GM21381 (cell line): ENCODE measurements at regions not wholly inside any gene's neighbourhood (a gene's known extent, or its start where the extent isn't known, plus 50 kb on each side); places are given as distances from the start of the nearest gene placed in this dataset.
A peak's percentile ranks its signal among the peaks of the same experiment; 100 is the strongest.
"Not testable (repeated sequence)": the region's sequence is repeated elsewhere in the genome, so short reads cannot be mapped to it uniquely, and the experiment has no call there.

Experiments
- ATAC-seq: cut with Tn5 transposase; IDR thresholded peaks from one replicate; pipeline ENCODE4 v1.9.1; 2021; ENCODE audit warnings: mild to moderate bottlenecking, moderate library complexity; ENCODE audit not compliant: unreplicated experiment

DNA sequence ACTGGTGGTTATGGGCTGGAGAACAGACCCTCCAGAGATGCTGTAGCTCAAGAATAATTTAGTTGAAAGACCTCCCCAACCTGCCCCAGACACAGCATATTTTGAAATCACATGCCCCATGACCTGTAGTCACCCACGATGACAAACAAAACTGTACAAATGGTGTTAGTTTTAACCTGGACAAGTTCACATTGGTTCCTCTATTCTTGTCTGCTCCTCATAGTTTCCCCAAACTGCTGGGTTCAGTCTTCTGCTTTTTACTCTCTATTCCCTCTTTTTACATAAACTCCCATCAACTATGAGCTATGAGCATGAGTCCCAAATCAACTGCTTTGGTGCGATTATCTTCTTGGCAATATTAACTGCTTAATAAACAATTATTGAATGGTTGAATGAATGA is 365.3 kb upstream of the CLINT1 start:
- no peak for ATAC-seq

DNA sequence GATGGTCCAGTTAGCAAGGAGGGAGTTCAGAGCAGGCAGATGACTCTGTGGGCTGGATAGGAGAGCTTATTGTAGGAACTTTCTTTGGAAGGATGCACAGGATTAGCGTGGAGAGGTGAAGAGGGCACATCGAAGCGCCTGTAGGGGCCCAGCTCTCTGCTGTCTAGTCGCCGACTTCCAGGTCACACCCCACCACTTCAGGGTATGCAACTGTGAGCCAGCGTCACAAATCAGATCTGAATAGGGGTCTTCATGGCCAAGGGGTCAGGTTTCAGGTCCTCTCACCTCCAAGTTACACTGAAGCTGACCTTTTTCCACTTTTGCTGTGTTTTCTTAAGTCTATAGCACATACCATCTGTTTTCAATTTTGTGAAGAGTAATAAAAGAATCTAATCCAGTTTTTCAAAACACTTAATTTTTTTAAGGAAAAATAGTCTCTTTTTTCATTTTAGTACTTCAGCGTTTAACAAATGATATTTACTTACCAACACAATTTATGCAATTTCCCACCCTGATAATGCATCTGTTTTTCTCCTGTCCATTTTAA is 364.2 kb upstream of the CLINT1 start:
- ATAC-seq, result no peak

DNA sequence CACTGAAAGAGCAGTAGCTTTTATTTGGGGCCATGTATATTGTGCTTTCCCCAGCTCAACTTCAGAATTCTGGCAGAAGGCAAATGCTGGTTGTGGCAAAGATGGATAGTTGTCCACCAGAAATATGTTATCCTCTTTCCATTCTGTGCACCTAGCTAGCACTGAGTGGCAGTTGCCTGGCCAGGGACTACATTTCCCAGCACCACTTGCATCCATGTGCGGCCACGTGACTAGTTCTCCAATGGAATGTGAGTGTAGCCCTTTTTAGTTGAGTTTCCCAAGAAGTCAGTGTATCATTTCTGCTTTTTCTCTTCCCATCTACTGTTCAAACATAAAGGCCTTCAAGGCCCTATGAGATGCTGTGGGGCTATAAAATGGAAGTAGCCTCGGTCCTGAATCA is 354.0 kb upstream of the CLINT1 start:
- ATAC-seq, result no peak

DNA sequence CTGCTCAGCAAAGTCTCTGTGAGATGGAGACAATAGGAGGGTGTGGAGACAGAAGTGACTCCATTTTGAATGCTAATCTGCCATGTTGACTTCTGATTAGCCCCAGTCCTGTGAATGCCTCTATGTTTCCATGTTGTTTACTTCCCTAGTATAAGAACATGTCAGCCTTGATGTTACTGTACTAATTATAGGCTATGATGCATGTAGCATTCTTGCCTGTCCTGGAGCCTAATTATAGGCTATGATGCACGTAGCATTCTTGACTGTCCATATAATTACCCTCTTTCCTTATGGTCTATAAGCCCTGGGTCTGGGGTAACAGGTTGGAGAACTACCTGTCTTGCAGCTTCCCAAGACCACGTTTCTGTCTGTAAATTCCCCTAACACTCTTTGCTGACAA is 353.3 kb upstream of the CLINT1 start:
- no peak for ATAC-seq

DNA sequence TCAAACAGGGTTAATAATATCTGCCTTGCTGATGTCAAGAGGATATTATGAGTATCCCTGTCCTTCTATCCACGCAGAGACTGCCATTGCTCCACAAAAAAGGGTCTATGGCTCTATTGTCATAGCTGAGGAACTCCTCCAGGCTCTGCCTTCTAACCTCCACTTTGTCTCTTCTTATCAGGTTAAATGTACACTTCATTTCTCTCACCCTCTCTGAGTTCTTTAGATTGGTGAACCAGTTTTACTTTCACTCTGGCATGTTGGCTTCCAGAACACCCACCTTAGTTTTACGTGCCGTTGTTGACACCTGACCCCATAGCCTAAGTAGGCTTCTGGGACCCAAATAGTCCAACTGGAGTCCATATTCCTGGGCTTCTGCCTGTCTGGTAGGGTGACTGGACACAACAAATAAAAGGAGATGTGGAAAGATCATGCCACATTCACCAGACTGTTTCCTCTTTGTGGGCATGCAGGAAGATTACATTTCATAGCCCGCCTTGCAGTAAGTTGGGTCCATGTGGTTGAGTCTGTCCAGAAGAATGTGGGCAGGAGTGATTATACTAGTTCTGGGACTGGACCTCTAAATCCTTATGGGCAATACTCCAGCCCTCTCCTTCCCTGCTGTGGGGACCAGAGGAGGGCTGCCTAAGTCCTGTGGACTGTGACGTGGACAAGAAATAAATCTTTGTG is 350.4 kb upstream of the CLINT1 start:
- ATAC-seq, result no peak

DNA sequence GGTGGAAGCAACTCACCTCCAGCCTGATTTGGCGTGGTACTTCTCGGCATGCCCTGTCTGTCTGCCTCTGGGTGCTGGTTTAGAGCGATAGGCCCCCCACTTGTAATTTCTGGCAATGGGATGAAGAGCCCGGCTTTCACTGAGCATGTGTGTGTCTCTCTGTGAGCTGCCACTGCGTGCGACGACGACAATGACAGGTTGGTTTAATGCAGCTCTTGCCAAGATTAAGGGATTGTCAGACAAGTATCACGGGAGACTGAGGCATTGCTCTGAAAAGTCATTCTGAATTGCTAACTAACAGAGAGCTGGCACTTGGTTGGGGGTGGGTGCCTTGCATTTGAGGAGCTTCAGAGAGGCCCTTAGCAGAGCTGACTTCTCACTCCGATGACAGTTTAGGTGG is 348.8 kb upstream of the CLINT1 start:
- no peak for ATAC-seq

DNA sequence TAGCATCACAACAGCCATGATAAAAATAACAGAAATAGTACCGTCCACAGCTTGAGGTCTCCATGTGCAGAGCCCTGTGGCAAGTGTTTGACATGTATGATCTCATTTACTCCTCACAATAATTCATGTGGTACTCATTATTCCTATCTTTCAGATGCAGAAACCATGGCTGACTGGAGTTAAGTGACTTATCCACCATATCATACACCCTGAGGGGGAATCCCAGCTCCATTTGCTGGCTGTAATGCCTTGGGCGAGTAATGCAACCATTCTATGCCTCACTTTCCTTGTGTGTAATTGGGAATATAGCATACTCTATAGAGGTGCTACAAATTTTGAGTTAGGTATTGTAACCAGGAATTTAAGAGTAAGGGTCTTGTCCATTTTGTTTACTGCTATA is 347.0 kb upstream of the CLINT1 start:
- ATAC-seq, result no peak

DNA sequence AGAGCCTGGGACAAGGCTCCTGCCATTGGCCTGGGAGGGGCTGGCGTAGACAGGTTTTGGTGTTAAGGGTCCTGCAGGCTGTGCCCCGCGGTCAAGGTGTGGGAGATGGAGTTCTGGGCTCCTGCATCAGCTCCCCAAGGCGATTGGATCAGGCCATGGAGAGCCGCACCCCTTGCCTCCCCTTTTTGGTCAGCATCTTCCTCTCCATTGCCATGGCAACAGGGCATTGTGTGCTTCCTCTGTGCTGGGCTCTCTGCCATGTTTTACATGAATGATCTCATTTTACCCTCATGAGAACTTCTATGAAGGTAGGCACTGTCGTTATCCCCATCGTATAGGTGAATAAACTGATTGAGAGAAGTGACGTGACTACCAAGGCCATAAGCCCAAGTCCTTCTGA is 344.3 kb upstream of the CLINT1 start:
- no peak for ATAC-seq

DNA sequence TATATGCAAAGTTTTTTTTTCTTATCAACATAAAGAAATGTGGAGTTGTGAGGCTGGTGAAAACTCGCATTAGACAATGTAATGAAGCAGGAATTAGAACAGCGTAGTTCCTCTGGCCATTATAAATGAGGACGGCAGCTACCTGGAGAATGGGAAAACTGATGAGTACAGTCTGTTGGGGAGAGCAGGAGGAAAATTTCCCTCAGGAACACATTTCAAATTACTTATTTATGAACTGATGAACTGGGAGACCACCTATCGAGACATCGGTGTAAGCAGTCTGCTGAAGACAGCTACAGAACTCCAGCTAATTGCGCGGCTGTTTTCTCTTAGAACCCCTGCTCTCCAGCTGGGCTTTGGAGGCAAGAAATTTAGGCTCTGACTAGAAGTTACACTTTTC is 343.9 kb upstream of the CLINT1 start:
- no peak for ATAC-seq

DNA sequence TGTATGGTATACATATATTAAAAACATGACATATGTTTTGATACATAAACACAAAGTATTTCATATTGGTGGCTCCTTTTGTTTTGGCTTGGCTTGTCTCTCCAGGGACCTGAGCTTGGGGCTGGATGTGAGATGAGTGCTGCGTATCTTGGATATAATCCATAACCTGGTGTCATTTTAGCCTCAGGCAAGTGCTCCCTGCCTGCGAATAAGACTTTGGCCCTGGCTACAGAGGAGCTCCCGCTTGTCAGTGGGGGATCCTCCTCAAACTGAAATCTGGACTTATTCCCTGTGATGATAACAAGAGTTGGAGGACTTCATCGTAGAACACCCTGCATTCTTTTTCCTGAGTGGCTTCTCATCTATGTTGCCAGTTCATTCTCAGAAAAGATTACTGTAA is 341.7 kb upstream of the CLINT1 start:
- ATAC-seq, result no peak

DNA sequence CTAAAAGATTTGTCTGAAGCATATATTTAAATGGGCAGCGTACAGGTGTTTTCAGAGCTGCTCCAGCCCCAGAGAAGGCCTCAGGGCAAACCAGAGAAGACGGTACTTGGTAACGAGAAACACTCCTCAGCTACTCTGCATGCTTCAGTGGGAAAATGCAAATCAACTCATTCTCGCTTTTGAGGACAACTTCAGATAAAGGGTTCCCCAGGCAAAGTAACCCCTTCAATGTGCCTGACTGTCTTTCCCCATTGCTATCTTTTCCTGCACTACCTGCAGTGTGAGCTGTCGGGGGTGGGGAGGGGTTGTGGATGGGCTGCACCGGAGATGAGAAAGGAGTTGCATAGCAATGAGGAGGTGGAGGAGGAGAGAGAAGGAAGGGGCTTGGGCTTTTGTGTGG is 339.7 kb upstream of the CLINT1 start:
- ATAC-seq, result peak; percentile 90

DNA sequence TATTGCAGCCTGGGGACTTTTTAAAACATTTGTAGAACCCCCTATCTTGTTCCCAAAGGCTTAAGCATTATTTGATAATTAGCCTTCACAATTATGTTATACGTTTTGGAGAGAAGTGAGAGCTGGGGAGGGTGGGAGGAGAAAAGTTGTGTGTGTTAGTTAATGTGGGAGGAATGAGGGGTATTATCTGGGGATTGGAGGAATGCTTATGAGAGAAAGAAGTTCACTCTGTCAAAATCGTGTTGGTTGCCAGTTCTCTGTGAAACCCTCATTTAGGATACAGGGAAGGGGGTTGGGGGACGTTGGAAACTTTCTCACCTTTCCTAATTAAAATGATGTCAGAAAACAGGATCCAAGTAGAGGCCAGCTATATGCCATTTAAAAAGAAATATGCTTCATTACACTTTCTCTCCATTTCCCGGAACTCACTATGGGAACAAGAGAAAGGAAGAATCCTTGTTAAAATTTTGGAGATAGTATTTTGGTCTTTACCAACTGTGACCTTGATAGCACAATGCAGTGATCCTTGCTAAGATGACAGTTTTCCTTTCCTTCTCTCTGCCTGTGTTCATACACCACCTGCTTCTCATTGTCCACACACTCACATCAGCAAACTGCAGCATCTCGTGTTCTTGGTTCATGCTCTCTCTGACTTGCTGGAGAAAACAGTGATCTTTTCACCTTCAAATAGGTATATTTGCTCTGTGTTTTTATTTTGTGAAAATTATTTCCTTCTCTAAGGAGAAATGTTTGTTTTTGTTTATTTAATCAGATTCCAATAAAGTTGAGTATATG is 336.7 kb upstream of the CLINT1 start:
- ATAC-seq, result no peak

DNA sequence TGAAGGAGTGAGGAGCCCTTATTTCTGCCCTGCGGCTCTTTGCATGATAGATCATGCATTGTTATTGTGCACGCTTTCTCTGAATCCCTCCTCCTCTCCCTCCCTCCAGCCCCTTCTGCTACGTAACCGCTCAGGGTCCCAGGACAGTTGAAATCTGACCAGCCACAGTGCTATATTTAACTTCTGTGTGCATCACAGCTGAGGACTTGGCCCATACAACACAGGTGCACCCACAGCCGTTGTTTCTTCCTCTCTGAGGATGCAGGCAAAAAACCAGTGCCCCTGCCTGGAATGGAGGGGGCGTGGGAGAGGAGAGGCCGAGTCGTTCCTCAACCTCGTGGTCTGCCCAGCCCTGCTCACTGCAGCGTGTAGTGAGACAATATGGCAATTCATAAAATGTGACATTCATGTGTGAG is 335.6 kb upstream of the CLINT1 start:
- no peak for ATAC-seq

DNA sequence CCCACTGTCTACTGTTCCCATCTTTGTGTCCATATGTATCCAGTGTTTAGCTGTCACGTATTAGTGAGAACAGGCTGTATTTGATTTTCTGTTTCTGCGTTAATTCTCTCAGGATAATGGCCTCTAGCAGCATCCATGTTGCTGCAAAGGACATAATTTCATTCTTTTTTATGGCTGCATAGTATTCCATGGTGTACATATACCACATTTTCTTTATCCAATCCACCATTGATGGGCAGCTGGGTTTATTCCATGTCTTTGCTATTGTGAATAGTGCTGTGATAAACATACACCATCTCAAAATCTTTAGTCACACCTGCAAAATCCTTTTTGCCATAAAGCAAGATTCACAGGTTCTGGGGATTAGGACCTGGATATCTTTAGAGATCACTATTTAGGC is 334.4 kb upstream of the CLINT1 start:
- ATAC-seq, result not testable (repeated sequence)

DNA sequence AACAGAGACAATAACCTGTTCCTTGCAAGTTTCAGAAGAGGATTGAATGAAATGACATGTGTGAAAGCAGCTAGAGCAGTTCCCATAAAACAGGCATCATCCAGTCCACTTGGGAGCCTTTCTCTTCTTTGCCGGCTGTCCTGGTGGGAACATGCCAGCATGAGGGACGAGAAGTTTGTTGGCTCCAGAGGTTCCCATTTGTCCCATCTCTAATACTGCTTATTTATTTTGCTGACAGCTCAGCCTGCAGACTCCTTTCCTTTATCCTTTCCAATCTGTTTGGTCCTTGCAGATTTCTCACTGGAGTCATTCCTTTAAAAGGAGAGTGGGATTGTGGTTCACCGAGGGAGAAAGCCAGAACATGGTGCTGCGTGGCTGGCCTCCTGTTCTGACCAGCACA is 321.5 kb upstream of the CLINT1 start:
- ATAC-seq, result no peak

DNA sequence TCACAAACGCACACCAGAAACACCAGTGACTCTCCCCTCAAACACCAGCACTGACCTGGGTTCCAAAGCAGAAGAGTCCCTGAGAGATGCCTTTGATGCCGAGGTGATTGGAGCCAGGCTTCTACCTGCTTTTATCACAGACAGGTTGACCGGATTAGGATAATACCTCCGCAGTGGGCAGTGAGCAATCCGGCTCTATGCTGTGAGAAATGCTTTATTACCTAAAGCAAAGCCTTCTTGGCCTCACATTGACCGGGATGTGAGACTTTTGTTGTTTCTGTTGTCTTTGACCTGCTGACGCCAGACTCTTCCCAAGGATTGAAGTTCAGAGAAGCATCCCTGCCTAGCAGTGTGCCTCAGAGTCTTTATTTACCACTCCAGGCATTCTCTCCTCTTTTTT is 320.3 kb upstream of the CLINT1 start:
- no peak for ATAC-seq

DNA sequence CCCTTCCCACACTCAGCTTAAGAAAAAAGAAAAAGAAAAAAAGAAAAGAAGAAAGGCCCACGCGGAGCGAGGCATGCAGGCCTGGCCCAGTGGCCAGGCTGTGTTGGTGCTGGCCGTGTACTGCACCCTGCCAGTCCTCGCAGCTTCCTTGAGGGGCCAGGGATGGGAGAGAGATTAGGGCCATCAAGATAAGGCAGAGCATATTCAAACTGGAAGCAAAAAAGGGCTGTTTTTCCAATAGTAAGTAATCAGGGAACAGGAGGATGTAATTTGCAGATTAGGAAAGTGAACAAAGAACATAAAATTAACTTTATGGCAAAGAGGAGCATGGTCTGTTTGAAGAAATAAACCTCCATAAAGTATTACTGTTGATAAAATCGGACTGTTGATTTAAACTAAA is 319.6 kb upstream of the CLINT1 start:
- no peak for ATAC-seq

DNA sequence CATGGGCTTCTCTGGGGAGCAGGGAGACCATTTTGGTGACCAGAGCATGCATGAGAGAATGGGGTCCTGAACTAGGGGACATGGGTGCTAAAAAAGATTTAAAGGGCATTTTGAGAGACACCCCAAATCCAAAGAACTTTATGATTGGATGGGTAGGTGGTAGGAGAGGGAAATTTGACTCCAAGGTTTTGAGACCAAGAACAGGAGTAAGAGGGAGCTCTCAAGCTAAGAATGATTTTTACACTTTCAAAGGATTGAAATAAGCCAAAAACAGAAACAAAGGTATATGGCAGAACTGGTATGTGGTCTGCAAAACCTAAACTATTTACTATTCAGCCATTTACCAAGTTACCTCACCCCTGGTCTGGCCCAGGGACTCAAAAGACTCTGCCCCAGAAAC is 318.2 kb upstream of the CLINT1 start:
- no peak for ATAC-seq

DNA sequence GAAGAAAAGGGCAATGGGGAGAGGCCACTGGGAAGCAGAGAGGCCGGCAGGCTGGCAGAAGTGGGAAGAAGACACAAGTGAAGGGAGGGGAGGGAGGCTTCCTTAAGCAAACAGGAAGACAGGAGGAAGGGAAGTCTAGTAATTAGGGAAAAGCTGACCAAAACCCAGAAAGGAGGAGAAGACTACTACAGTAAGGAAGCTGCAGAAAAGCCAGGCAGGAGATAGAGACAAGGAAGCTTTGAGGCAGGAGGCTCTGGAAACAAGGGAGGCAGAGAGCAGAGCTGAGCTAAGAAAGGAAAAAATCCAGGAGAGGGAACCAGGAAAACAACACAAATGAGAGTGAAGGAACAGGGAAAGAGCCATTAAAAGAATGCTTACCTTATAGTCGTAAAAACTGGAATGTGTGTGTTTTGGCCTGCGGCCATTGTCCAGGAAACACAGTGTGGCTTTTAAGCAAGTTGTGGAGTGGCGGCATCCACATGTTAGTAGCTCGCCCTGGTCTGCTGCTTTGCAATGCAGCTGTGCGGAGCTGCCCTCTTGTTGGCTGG is 317.1 kb upstream of the CLINT1 start:
- no peak for ATAC-seq

DNA sequence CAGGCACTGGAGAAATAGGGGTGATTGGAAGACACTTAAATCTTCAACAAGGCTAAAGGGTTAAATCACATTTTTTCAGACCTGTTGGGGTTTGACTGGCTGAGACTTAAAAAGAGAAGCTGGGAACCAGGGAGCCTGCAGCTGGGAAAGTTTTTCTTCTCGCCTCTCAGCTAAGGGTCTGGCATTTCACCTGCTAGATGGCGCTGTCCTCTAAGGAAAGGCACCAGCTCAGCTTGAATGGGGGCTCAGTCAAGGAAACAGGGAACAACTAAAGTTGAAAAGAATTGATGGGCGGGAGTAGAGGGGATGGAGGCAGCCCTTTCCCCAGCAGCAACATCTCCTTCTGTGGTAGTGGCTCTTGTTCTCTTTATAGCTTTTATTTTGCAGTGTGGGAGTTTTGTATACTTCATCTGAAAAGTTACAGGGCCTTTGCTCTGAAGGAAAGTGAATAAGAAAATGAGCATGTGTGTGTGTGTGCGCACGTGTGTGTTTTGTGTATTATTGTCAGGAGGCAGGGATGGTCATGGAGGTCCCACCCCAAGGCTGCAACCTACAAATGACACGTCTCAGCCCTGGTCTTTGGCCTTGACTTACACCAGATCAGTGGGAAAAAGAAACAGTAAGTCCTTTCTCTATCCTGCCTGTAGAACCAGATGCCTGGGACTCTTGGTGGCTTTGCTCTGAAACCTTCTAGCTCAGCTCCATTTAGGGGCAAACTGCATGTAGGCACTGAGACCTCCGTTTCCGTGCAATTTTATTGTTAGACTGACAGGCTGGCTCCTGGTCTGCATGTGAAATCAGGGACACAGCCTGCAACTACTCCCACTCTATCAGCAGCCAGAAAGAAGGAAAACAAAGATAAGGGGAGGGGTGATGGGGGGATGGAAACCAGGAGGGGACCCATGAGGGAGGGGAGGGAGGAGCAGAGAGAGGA is 316.2 kb upstream of the CLINT1 start:
- no peak for ATAC-seq

DNA sequence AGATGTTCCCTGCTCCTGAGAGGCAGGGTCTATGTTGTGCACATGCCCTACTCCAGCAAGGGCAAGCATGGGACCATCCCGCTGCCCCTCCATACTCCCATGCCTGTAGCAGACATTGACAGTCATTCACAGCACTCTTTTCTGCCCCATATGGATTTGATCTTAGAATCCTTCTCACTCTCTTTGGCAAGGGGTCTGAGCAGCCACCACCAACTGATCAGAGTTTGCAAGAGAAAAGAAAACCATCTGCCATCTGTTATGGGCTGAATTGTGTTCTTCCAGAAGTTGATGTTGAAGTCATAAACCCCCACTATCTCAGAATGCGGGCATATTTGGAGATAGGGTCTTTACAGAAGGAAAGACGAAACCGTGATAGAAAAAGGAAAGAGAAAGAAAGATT is 315.1 kb upstream of the CLINT1 start:
- ATAC-seq, result no peak
